ENCODE measurements at regions not wholly inside any gene's neighbourhood (a gene's known extent, or its start where the extent isn't known, plus 50 kb on each side); places are given as distances from the start of the nearest gene placed in this dataset.

GRCh38 chr2:118477111-118477862 lies 370.2 kb downstream of the EN1 start:
- Histone ChIP-seq H3K27ac (no peak overlapping the region), H3K4me1 (no peaks in the 10 kb centered on the region), H3K4me2 (no peak overlapping the region), H4K20me1 (no peaks in the 10 kb centered on the region), H3K9ac (no peak overlapping the region), H3K27me3 (no peaks in the 10 kb centered on the region), H3K36me3 (no peaks in the 10 kb centered on the region), H3K4me3 (no peak overlapping the region), H3K9me3 (replicated peaks in 1 of 11) (no peaks in the 10 kb centered on the region)
- TF ChIP-seq Cebpa-rat (IDR thresholded peaks at IDR 0.05) = no peak

- no peak overlapping the region for H3K4me2 ChIP-seq
Observed at GRCh38 chr2:118475622-118476205, 371.7 kb downstream of the EN1 start.

GRCh38 chr2:118474541-118474920 lies 372.9 kb downstream of the EN1 start:
- TF ChIP-seq Cebpa-rat (IDR thresholded peaks at IDR 0.05) = no peak
- Histone ChIP-seq H3K27me3 (no peaks in the 10 kb centered on the region), H3K27ac (no peak overlapping the region), H3K36me3 (no peaks in the 10 kb centered on the region), H4K20me1 (no peaks in the 10 kb centered on the region), H3K9ac (no peak overlapping the region), H3K4me1 (no peaks in the 10 kb centered on the region), H3K4me2 (no peak overlapping the region), H3K9me3 (replicated peaks in 1 of 11) (no peaks in the 10 kb centered on the region), H3K4me3 (no peak overlapping the region)

More at GRCh38 chr2:118475622-118476205, 371.7 kb downstream of the EN1 start:
- Histone ChIP-seq H3K27me3 (no peaks in the 10 kb centered on the region), H4K20me1 (no peaks in the 10 kb centered on the region), H3K9ac (no peak overlapping the region), H3K27ac (no peak overlapping the region), H3K4me3 (no peak overlapping the region), H3K4me1 (no peaks in the 10 kb centered on the region), H3K9me3 (replicated peaks in 1 of 11) (no peaks in the 10 kb centered on the region), H3K36me3 (no peaks in the 10 kb centered on the region)
- no peak for TF ChIP-seq Cebpa-rat (IDR thresholded peaks at IDR 0.05)

DNA sequence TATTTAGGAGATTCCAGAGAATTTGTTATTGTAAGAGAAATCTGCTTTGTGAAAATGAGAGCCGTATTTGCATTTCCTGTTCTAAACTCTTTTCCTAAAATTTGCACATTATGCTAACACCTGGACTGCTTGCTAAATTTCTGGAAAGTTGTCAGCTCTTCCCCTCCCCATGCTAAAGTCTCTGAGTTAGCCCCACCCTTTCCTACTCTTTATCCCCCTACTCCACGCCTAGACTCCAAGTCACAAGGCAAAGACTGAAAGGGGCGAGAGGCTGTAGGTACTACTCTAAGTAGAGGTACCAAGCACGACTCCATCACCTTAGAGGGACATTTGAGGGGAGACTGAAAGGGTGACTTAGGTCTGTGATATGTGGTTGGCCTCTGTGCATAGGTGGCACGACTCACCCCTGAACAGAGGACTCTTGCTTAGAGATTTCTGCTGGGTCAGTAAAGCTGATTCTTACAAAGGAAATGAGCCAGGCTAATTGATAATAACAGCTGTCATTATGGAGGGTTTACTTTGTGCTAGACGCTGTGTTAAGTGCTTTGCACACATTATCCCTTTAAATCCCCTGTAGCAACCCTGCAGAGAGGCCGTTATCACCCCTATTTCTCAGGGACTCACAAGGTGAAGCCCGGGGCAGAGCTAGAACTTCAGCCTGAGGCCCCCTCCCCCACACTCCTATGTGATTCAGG lies 373.5 kb downstream of the EN1 start:
- H3K4me3 ChIP-seq = no peak overlapping the region
- H4K20me1 ChIP-seq = no peaks in the 10 kb centered on the region
- no peaks in the 10 kb centered on the region for H3K36me3 ChIP-seq
- no peaks in the 10 kb centered on the region for H3K9me3 ChIP-seq (replicated peaks in 1 of 11)
- H3K27ac ChIP-seq = no peak overlapping the region
- H3K9ac ChIP-seq = no peak overlapping the region
- no peaks in the 10 kb centered on the region for H3K4me1 ChIP-seq
- TF ChIP-seq Cebpa-rat (IDR thresholded peaks at IDR 0.05) = no peak
- no peak overlapping the region for H3K4me2 ChIP-seq
- no peaks in the 10 kb centered on the region for H3K27me3 ChIP-seq

DNA sequence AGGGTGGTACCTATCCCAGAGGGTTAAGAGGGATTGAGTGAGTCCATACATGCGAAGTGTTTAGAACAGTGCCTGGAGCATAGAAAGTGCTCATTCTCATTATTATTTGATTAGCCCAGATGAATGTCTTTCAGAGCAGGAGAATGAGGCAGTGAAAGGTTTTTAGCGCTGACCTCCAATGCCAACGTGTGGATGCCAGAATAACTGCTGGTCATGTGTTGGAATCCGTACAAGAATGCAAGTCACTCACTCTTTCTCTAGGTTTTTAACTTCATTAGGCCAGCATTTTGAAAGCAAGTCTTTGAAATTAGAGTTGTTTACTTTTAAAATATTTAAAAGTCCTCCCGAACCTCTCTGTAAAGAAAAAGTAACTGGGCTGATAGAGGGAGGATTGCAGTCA lies 374.2 kb downstream of the EN1 start:
- H3K27ac ChIP-seq = no peak overlapping the region
- no peak for TF ChIP-seq Cebpa-rat (IDR thresholded peaks at IDR 0.05)

DNA sequence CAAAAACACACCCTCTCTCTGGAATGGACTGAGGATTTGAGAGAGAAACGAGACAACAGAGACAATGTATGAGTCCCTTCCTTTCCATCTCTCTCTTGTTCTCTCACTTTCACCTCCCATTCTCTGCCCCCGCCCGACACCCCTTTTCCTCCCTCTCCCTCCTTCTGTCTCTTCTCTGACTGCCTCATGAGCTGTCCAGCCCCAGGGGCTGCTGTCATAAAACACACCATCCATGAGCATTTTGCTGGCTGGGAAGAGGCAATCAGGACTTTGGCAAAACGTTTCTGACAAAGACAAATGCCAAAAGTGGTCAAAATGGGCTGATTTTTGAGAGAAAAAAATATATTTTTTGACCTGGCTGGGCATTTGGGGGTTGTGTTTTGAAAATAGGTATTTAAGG lies 377.2 kb downstream of the EN1 start:
- no peak overlapping the region for H3K27ac ChIP-seq
- H4K20me1 ChIP-seq = no peaks in the 10 kb centered on the region
- no peaks in the 10 kb centered on the region for H3K27me3 ChIP-seq
- TF ChIP-seq Cebpa-rat (IDR thresholded peaks at IDR 0.05) = no peak
- no peak overlapping the region for H3K9ac ChIP-seq
- no peaks in the 10 kb centered on the region for H3K4me1 ChIP-seq
- no peak overlapping the region for H3K4me3 ChIP-seq
- H3K4me2 ChIP-seq = no peak overlapping the region
- H3K9me3 ChIP-seq (replicated peaks in 1 of 11) = no peaks in the 10 kb centered on the region
- no peaks in the 10 kb centered on the region for H3K36me3 ChIP-seq

More for the DNA sequence above, 374.2 kb downstream of the EN1 start:
- no peaks in the 10 kb centered on the region for H3K36me3 ChIP-seq
- H3K4me2 ChIP-seq = no peak overlapping the region
- no peak overlapping the region for H3K4me3 ChIP-seq
- H3K9ac ChIP-seq = no peak overlapping the region
- H3K9me3 ChIP-seq (replicated peaks in 1 of 11) = no peaks in the 10 kb centered on the region
- H3K27me3 ChIP-seq = no peaks in the 10 kb centered on the region
- H3K4me1 ChIP-seq = no peaks in the 10 kb centered on the region
- no peaks in the 10 kb centered on the region for H4K20me1 ChIP-seq

- H3K27me3 ChIP-seq = no peaks in the 10 kb centered on the region
- no peaks in the 10 kb centered on the region for H3K4me1 ChIP-seq
- no peak overlapping the region for H3K4me3 ChIP-seq
- no peaks in the 10 kb centered on the region for H3K36me3 ChIP-seq
- H3K9me3 ChIP-seq (replicated peaks in 1 of 11) = no peaks in the 10 kb centered on the region
- no peak overlapping the region for H3K4me2 ChIP-seq
- H3K9ac ChIP-seq = no peak overlapping the region
- no peaks in the 10 kb centered on the region for H4K20me1 ChIP-seq
- H3K27ac ChIP-seq = no peak overlapping the region
- TF ChIP-seq Cebpa-rat (IDR thresholded peaks at IDR 0.05) = no peak
Observed at GRCh38 chr2:118469103-118469502, 378.3 kb downstream of the EN1 start.

- H3K4me3 ChIP-seq = no peak overlapping the region
- H3K4me1 ChIP-seq = no peaks in the 10 kb centered on the region
- no peak overlapping the region for H3K27ac ChIP-seq
- no peak overlapping the region for H3K9ac ChIP-seq
- no peaks in the 10 kb centered on the region for H3K27me3 ChIP-seq
- H4K20me1 ChIP-seq = no peaks in the 10 kb centered on the region
- H3K9me3 ChIP-seq (replicated peaks in 1 of 11) = no peaks in the 10 kb centered on the region
- TF ChIP-seq Cebpa-rat (IDR thresholded peaks at IDR 0.05) = no peak
- no peaks in the 10 kb centered on the region for H3K36me3 ChIP-seq
- no peak overlapping the region for H3K4me2 ChIP-seq
Observed at GRCh38 chr2:118464546-118465265, 376.4 kb downstream of the INSIG2 start.

GRCh38 chr2:118464046-118464445 lies 375.8 kb downstream of the INSIG2 start:
- Histone ChIP-seq H3K36me3 (no peaks in the 10 kb centered on the region), H3K4me1 (no peaks in the 10 kb centered on the region), H3K27ac (no peak overlapping the region), H4K20me1 (no peaks in the 10 kb centered on the region), H3K9me3 (replicated peaks in 1 of 11) (no peaks in the 10 kb centered on the region), H3K4me3 (no peak overlapping the region), H3K27me3 (no peaks in the 10 kb centered on the region), H3K4me2 (no peak overlapping the region), H3K9ac (no peak overlapping the region)
- no peak for TF ChIP-seq Cebpa-rat (IDR thresholded peaks at IDR 0.05)
